H9 (cell line): ENCODE measurements at regions not wholly inside any gene's neighbourhood (a gene's known extent, or its start where the extent isn't known, plus 50 kb on each side); places are given as distances from the start of the nearest gene placed in this dataset.

Source experiments
- DNase-seq: peaks from one replicate; pipeline ENCODE4 v3.0.0-alpha.2; 2017
- H2AFZ ChIP-seq: one replicate; pipeline ENCODE4 v1.6.1; 2013; ENCODE audit warnings: mild to moderate bottlenecking, low read length, control low read depth, moderate library complexity
- H2AK5ac ChIP-seq: 2 replicates; pipeline ENCODE4 v1.6.1; 2013; ENCODE audit warnings: low read length, control low read depth, mixed read lengths; ENCODE audit not compliant: insufficient read length
- H2BK120ac ChIP-seq: one replicate; pipeline ENCODE4 v1.6.1; 2013; ENCODE audit warnings: low read depth, mild to moderate bottlenecking, low read length, control low read depth, inconsistent platforms; ENCODE audit not compliant: poor library complexity, severe bottlenecking
- H2BK12ac ChIP-seq: 2 replicates; pipeline ENCODE4 v1.6.1; 2013; ENCODE audit warnings: low read length, control low read depth, mixed read lengths, low read depth; ENCODE audit not compliant: insufficient read length
- H2BK15ac ChIP-seq: 2 replicates; pipeline ENCODE4 v1.6.1; 2013; ENCODE audit warnings: low read depth, low read length, control low read depth
- H2BK20ac ChIP-seq: one replicate; pipeline ENCODE4 v1.6.1; 2013; ENCODE audit warnings: low read depth, mild to moderate bottlenecking, low read length, control low read depth, inconsistent platforms; ENCODE audit not compliant: poor library complexity, severe bottlenecking
- H2BK5ac ChIP-seq: 2 replicates; pipeline ENCODE4 v1.6.1; 2013; ENCODE audit warnings: low read length, control low read depth, mixed read lengths; ENCODE audit not compliant: insufficient read length
- H3K14ac ChIP-seq: 2 replicates; pipeline ENCODE4 v1.6.1; 2013; ENCODE audit warnings: low read length, control low read depth; ENCODE audit not compliant: insufficient read depth
- H3K18ac ChIP-seq: 2 replicates; pipeline ENCODE4 v1.6.1; 2013; ENCODE audit warnings: low read depth, mild to moderate bottlenecking, mixed read lengths, low read length, control low read depth; ENCODE audit not compliant: insufficient read length
- H3K23ac ChIP-seq: 2 replicates; pipeline ENCODE4 v1.6.1; 2013; ENCODE audit warnings: low read length, control low read depth, mixed read lengths, low read depth; ENCODE audit not compliant: insufficient read length
- H3K23me2 ChIP-seq: 2 replicates; pipeline ENCODE4 v1.6.1; 2013; ENCODE audit warnings: low read depth, mild to moderate bottlenecking, mixed read lengths, low read length, control low read depth; ENCODE audit not compliant: insufficient read length, poor library complexity, severe bottlenecking
- H3K27ac ChIP-seq: 2 replicates; pipeline ENCODE4 v1.5.1; 2013; ENCODE audit warnings: low read length, control low read depth, mixed read lengths, low read depth; ENCODE audit not compliant: insufficient read length
- H3K27me3 ChIP-seq: 2 replicates; pipeline ENCODE4 v1.6.1; 2013; ENCODE audit warnings: low read length, control low read depth, inconsistent platforms; ENCODE audit not compliant: insufficient read depth
- H3K4ac ChIP-seq: 2 replicates; pipeline ENCODE4 v1.6.1; 2013; ENCODE audit warnings: low read depth, mild to moderate bottlenecking, control low read depth, inconsistent platforms, low read length, moderate library complexity
- H3K4me1 ChIP-seq: 2 replicates; pipeline ENCODE4 v1.6.1; 2013; ENCODE audit warnings: low read length, control low read depth, inconsistent platforms; ENCODE audit not compliant: insufficient read depth
- H3K4me2 ChIP-seq: 2 replicates; pipeline ENCODE4 v1.6.1; 2013; ENCODE audit warnings: low read length, control low read depth, mixed read lengths; ENCODE audit not compliant: insufficient read length, insufficient read depth
- H3K56ac ChIP-seq: 2 replicates; pipeline ENCODE4 v1.6.1; 2013; ENCODE audit warnings: low read depth, mild to moderate bottlenecking, mixed read lengths, low read length, control low read depth; ENCODE audit not compliant: insufficient read length
- H3K79me1 ChIP-seq: 2 replicates; pipeline ENCODE4 v1.6.1; 2013; ENCODE audit warnings: low read depth, mild to moderate bottlenecking, moderate library complexity, low read length, control low read depth, inconsistent platforms; ENCODE audit not compliant: insufficient read depth, poor library complexity, severe bottlenecking
- H3K79me2 ChIP-seq: 2 replicates; pipeline ENCODE4 v1.6.1; 2013; ENCODE audit warnings: low read length, control low read depth, inconsistent platforms; ENCODE audit not compliant: insufficient read depth
- H3K9ac ChIP-seq: 2 replicates; pipeline ENCODE4 v1.6.1; 2013; ENCODE audit warnings: low read length, control low read depth, mixed read lengths; ENCODE audit not compliant: insufficient read length; ENCODE audit errors: extremely low read depth
- H3K9me3 ChIP-seq: one replicate; pipeline ENCODE4 v1.6.1; 2013; ENCODE audit warnings: low read depth, low read length, inconsistent platforms; ENCODE audit not compliant: control insufficient read depth
- H3T11ph ChIP-seq: one replicate; pipeline ENCODE4 v1.6.1; 2013; ENCODE audit warnings: mild to moderate bottlenecking, low read length, control low read depth, inconsistent platforms
- H4K20me1 ChIP-seq: one replicate; pipeline ENCODE4 v1.6.1; 2013; ENCODE audit not compliant: control insufficient read depth, insufficient read length, insufficient read depth
- H4K5ac ChIP-seq: 2 replicates; pipeline ENCODE4 v1.6.1; 2013; ENCODE audit warnings: low read depth, mild to moderate bottlenecking, mixed read lengths, low read length, control low read depth; ENCODE audit not compliant: insufficient read length
- H4K8ac ChIP-seq: replicated peaks from 2 replicates; pipeline ENCODE4 v1.6.1; 2013; ENCODE audit warnings: low read length, control low read depth, mixed read lengths, low read depth; ENCODE audit not compliant: insufficient read length
- H4K91ac ChIP-seq: 2 replicates; pipeline ENCODE4 v1.6.1; 2013; ENCODE audit warnings: low read depth, mild to moderate bottlenecking, moderate library complexity, mixed read lengths, low read length, control low read depth; ENCODE audit not compliant: insufficient read length
- H3K27ac Mint-ChIP-seq, 3 experiments: 2 replicates in 2 of 3; 3 replicates in 1 of 3; pipeline ENCODE4 v1.8.0; 2020 to 2021; ENCODE audit warnings: mixed read lengths in 3 of 3, mild to moderate bottlenecking in 1 of 3, moderate library complexity in 1 of 3
- H3K27me3 Mint-ChIP-seq: 2 replicates; pipeline ENCODE4 v1.8.0; 2021; ENCODE audit warnings: low read depth, mild to moderate bottlenecking, moderate library complexity, mixed read lengths
- H3K36me3 Mint-ChIP-seq, 3 experiments: 2 replicates in 2 of 3; 3 replicates in 1 of 3; pipeline ENCODE4 v1.8.0; 2020 to 2021; ENCODE audit warnings: low read depth in 3 of 3, mixed read lengths in 3 of 3; ENCODE audit not compliant: insufficient read depth in 1 of 3
- H3K4me1 Mint-ChIP-seq, 2 experiments: 2 replicates each; pipeline ENCODE4 v1.8.0; 2020; ENCODE audit warnings: mixed read lengths in 2 of 2
- H3K4me3 Mint-ChIP-seq, 2 experiments: 2 replicates in 1 of 2; 3 replicates in 1 of 2; pipeline ENCODE4 v1.8.0; 2020 to 2021; ENCODE audit warnings: mild to moderate bottlenecking in 2 of 2, mixed read lengths in 2 of 2, moderate library complexity in 1 of 2
- H3K9me3 Mint-ChIP-seq, 2 experiments: 2 replicates in 1 of 2; 3 replicates in 1 of 2; pipeline ENCODE4 v1.8.0; 2020; ENCODE audit warnings: mild to moderate bottlenecking in 2 of 2, mixed read lengths in 2 of 2, moderate library complexity in 1 of 2
- WGBS: extraction: QIAGEN DNeasy Blood & Tissue Kit; methylation state at CpG from one replicate; pipeline ENCODE4 v1.1.7; 2013; ENCODE audit warnings: missing lambda C conversion rate, low lambda C conversion rate, mixed read lengths; ENCODE audit not compliant: insufficient read length; ENCODE audit errors: extremely low coverage; 5-methylcytosine and 5-hydroxymethylcytosine counted together
- TF ChIP-seq, protein P1 (sequence below): fragments of 200-600 bp; sonication (generic); conservative IDR thresholded peaks from 3 replicates; pipeline ENCODE4 v1.8.0; 2021; ENCODE audit warnings: antibody characterized with exemption, mild to moderate bottlenecking

GRCh38 chr12:89162589-89163261, 189.6 kb downstream of the DUSP6 start:
- no peaks in the 10 kb centered on the region for H3K79me1 ChIP-seq
- TF ChIP-seq, protein P1, sequence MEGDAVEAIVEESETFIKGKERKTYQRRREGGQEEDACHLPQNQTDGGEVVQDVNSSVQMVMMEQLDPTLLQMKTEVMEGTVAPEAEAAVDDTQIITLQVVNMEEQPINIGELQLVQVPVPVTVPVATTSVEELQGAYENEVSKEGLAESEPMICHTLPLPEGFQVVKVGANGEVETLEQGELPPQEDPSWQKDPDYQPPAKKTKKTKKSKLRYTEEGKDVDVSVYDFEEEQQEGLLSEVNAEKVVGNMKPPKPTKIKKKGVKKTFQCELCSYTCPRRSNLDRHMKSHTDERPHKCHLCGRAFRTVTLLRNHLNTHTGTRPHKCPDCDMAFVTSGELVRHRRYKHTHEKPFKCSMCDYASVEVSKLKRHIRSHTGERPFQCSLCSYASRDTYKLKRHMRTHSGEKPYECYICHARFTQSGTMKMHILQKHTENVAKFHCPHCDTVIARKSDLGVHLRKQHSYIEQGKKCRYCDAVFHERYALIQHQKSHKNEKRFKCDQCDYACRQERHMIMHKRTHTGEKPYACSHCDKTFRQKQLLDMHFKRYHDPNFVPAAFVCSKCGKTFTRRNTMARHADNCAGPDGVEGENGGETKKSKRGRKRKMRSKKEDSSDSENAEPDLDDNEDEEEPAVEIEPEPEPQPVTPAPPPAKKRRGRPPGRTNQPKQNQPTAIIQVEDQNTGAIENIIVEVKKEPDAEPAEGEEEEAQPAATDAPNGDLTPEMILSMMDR = no peak
- H3T11ph ChIP-seq = no peak overlapping the region
- no CpG with 5 or more reads among the region's 3 CpGs for WGBS
- H3K18ac ChIP-seq = no peak overlapping the region
- no peak overlapping the region for H3K4ac ChIP-seq
- H3K4me3 Mint-ChIP-seq = no peak overlapping the region
- H2BK5ac ChIP-seq = no peak overlapping the region
- DNase-seq = no peak
- no peak overlapping the region for H4K8ac ChIP-seq
- no peaks in the 10 kb centered on the region for H3K9me3 ChIP-seq
- H3K27me3 ChIP-seq = no peaks in the 10 kb centered on the region
- H3K4me2 ChIP-seq = no peak overlapping the region
- no peak overlapping the region for H3K23ac ChIP-seq
- no peak overlapping the region for H2BK120ac ChIP-seq
- H3K56ac ChIP-seq = no peak overlapping the region
- no peaks in the 10 kb centered on the region for H3K79me2 ChIP-seq
- no peaks in the 10 kb centered on the region for H3K36me3 Mint-ChIP-seq
- H4K20me1 ChIP-seq = no peaks in the 10 kb centered on the region
- peaks cover 2 to 9% of the 10 kb centered on the region in 2 experiments; a peak in 2 of 4 replicates for H3K4me1 Mint-ChIP-seq
- H2AK5ac ChIP-seq = no peak overlapping the region
- H2BK12ac ChIP-seq = no peak overlapping the region
- H2BK20ac ChIP-seq = no peak overlapping the region
- no peak overlapping the region for H2BK15ac ChIP-seq
- peaks cover 8% of the 10 kb centered on the region for H3K27me3 Mint-ChIP-seq
- no peaks in the 10 kb centered on the region for H3K9me3 Mint-ChIP-seq
- 0 out of 2 replicates have a peak, but pooled peaks cover 2% of the 10 kb centered on the region for H3K4me1 ChIP-seq
- H4K5ac ChIP-seq = no peak overlapping the region
- H3K23me2 ChIP-seq = no peaks in the 10 kb centered on the region
- no peak overlapping the region for H3K27ac Mint-ChIP-seq
- no peak overlapping the region for H3K14ac ChIP-seq
- no peak overlapping the region for H2AFZ ChIP-seq
- H3K9ac ChIP-seq = no peak overlapping the region
- H3K27ac ChIP-seq = no peak overlapping the region
- no peak overlapping the region for H4K91ac ChIP-seq
